AG10803 (cell line): ENCODE measurements at regions not wholly inside any gene's neighbourhood (a gene's known extent, or its start where the extent isn't known, plus 50 kb on each side); places are given as distances from the start of the nearest gene placed in this dataset.

Source experiments
- DNase-seq: peaks from one replicate; pipeline ENCODE4 v3.0.0; 2010; ENCODE audit warnings: low read depth
- H3K4me3 ChIP-seq: 2 replicates; pipeline ENCODE4 v1.5.1; 2011; ENCODE audit warnings: mild to moderate bottlenecking, low read length, control low read depth
- CTCF ChIP-seq: conservative IDR thresholded peaks from 2 replicates; pipeline ENCODE4 v1.5.1; 2011; ENCODE audit warnings: mild to moderate bottlenecking, low read length, control low read depth, inconsistent platforms

GRCh38 chr10:76649254-76649653 is 988.4 kb downstream of the KCNMA1 start:
- no peak overlapping the region for H3K4me3 ChIP-seq
- DNase-seq = no peak
- TF ChIP-seq CTCF = no peak

- TF ChIP-seq CTCF = no peak
- H3K4me3 ChIP-seq = no peak overlapping the region
- DNase-seq = peak; percentile 20
These were observed 990.3 kb downstream of the KCNMA1 start for GRCh38 chr10:76647301-76647700.

- DNase-seq = no peak
- no peak for TF ChIP-seq CTCF
These were observed 992.3 kb downstream of the KCNMA1 start for GRCh38 chr10:76645341-76645740.

GRCh38 chr10:76644476-76644875 is 993.1 kb downstream of the KCNMA1 start:
- no peak for TF ChIP-seq CTCF
- DNase-seq = no peak
- H3K4me3 ChIP-seq = no peak overlapping the region

More at GRCh38 chr10:76645341-76645740, 992.3 kb downstream of the KCNMA1 start:
- H3K4me3 ChIP-seq = no peak overlapping the region

- no peak overlapping the region for H3K4me3 ChIP-seq
- no peak for DNase-seq
- no peak for TF ChIP-seq CTCF
These were observed 994.1 kb downstream of the KCNMA1 start for GRCh38 chr10:76643511-76643911.

GRCh38 chr10:76642358-76642757 is 995.2 kb downstream of the KCNMA1 start:
- H3K4me3 ChIP-seq = no peak overlapping the region
- DNase-seq = no peak
- no peak for TF ChIP-seq CTCF

- no peak overlapping the region for H3K4me3 ChIP-seq
- TF ChIP-seq CTCF = no peak
- no peak for DNase-seq
These were observed 996.4 kb downstream of the KCNMA1 start for GRCh38 chr10:76641215-76641614.
